Rectal smooth muscle tissue (tissue), 1 donor: ENCODE measurements at regions not wholly inside any gene's neighbourhood (a gene's known extent, or its start where the extent isn't known, plus 50 kb on each side); places are given as distances from the start of the nearest gene placed in this dataset.

Experiments used
- H3K27ac ChIP-seq: one replicate; pipeline ENCODE4 v1.7.0; 2013; ENCODE audit warnings: low read depth, low read length, inconsistent platforms
- H3K27me3 ChIP-seq: one replicate; pipeline ENCODE4 v1.7.0; 2013; ENCODE audit warnings: low read length; ENCODE audit not compliant: control insufficient read depth, insufficient read depth
- H3K36me3 ChIP-seq: one replicate; pipeline ENCODE4 v1.7.0; 2013; ENCODE audit warnings: low read length; ENCODE audit not compliant: control insufficient read depth, insufficient read depth
- H3K4me1 ChIP-seq: one replicate; pipeline ENCODE4 v1.7.0; 2013; ENCODE audit warnings: low read length; ENCODE audit not compliant: control insufficient read depth, insufficient read depth
- H3K4me3 ChIP-seq: one replicate; pipeline ENCODE4 v1.7.0; 2013; ENCODE audit warnings: low read length
- H3K9ac ChIP-seq: one replicate; pipeline ENCODE4 v1.7.0; 2013; ENCODE audit warnings: low read length

DNA sequence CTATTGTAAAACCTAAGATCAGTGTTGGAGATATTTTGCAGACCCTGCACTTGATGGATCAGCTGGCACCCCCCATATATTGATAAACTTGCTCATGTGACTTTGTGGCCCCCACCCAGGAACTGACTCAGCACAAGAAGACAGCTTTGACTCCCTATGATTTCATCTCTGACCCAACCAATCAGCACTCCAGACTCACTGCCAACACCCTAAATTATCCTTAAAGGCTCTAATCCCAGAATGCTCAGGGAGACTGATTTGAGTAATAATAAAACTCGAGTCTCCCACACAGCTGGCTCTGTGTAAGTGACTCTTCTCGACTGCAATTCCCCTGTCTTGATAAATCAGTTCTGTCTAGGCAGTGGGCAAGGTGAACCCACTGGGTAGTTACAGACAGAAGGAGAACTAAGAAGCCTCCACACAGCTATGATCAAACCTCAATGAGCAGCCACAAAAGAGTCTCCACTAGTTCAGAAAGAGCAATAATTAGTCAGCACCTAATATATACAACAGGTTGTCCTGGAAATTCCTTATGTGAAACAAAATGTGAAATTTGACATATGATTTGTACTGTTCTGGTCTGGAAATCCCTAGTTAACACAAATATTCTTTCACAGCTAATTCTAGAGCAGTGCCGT is 52.2 kb downstream of the ACTL7B start:
- H3K4me3 ChIP-seq: no peak overlapping the region
- H3K4me1 ChIP-seq: no peaks in the 10 kb centered on the region
- H3K27ac ChIP-seq: no peak overlapping the region
- H3K9ac ChIP-seq: no peak overlapping the region
- no peaks in the 10 kb centered on the region for H3K27me3 ChIP-seq
- no peaks in the 10 kb centered on the region for H3K36me3 ChIP-seq

DNA sequence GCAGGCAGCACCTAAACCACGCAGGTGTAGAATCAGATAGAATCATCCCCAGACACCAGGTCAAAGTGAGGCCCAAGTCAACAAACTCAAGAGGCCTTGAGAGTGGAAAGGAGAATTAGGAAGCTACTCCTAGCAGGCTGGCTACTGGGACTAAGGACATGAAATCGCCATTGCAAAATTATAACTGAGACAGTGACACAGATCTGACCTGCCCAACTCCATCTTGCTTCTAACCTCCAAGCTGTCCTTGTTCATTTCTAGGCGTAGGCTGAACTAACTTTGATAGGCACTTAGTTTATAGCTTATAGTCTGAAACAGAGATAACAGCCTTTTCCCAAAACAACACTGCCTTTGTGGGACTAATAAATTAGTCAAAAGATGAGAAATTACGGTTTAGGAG is 52.8 kb downstream of the ACTL7B start:
- Histone ChIP-seq H3K27me3 (no peaks in the 10 kb centered on the region), H3K4me1 (no peaks in the 10 kb centered on the region), H3K36me3 (no peaks in the 10 kb centered on the region), H3K4me3 (no peak overlapping the region), H3K9ac (no peak overlapping the region), H3K27ac (no peak overlapping the region)

DNA sequence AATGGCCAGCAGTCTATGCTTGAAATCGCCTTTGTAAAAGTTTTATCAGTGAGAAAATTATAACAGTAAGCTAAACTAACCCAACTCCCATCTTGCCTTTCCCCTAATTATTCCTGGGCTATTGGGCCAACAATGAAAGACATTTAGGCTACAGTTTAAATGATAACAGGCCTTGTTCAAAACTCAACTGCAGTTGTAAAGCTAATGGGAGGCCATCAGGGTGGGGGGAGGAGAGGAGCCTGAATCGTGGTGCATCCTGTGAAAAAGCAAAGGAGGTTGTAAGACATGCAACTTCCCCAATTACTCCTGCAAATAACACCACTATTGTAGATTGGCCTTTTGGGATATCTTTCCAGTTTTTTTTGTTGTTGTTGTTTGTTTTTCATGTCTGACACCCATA is 53.8 kb downstream of the ACTL7B start:
- no peaks in the 10 kb centered on the region for H3K4me1 ChIP-seq
- H3K9ac ChIP-seq: no peak overlapping the region
- no peaks in the 10 kb centered on the region for H3K36me3 ChIP-seq
- no peak overlapping the region for H3K27ac ChIP-seq
- no peak overlapping the region for H3K4me3 ChIP-seq
- H3K27me3 ChIP-seq: no peaks in the 10 kb centered on the region

DNA sequence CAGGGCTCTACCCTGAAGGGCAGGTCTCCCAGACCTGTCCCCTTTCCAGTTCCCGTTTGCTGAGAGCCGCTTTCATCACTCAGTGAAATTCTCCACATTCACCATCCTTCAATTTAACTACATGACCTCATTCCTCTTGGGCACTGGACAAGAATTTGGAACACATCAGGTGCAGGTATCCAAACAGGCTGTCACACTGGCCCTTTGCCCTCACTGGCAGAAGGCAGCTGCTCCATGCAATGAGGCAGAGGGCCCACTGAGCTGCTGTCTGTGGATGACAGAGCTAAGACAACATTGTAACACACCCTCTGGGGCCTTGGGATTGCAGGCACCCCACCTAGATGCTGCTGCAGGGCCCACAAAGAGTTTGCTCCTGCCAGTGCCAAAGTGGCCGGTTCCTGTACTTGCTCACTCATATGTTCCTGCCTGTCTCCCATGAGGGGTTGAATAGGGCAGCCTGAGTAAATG is 55.1 kb downstream of the ACTL7B start:
- H3K4me3 ChIP-seq: no peak overlapping the region
- H3K4me1 ChIP-seq: no peaks in the 10 kb centered on the region
- no peak overlapping the region for H3K9ac ChIP-seq
- H3K36me3 ChIP-seq: no peaks in the 10 kb centered on the region
- no peaks in the 10 kb centered on the region for H3K27me3 ChIP-seq
- no peak overlapping the region for H3K27ac ChIP-seq

DNA sequence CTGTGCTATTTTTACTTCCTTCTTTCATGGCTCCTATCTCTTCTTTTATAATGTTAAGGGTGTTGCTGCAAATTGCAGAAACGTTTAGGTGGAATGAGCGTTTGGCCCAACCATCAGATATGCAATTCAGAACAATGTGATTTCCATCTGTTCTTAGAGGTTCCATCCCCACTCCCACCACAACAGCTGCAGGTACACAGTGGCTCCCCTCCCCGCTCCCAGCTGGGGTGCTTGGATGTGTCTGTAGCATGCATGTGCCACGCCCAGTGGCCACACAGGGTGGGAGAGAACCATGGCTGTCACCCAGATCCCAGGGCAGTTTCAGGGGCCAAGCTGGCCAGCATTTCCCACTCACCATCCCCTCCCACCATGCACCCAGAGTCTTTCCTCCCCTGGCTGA is 62.2 kb downstream of the ACTL7B start:
- Histone ChIP-seq H3K27me3 (no peaks in the 10 kb centered on the region), H3K4me1 (no peaks in the 10 kb centered on the region), H3K27ac (no peak overlapping the region), H3K4me3 (no peak overlapping the region), H3K36me3 (no peaks in the 10 kb centered on the region), H3K9ac (no peak overlapping the region)

- no peak overlapping the region for H3K9ac ChIP-seq
- no peaks in the 10 kb centered on the region for H3K36me3 ChIP-seq
- H3K27ac ChIP-seq: no peak overlapping the region
Measured at GRCh38 chr9:108789742-108790141, 66.0 kb downstream of the ACTL7B start.

GRCh38 chr9:108787690-108788048 is 68.1 kb downstream of the ACTL7B start:
- Histone ChIP-seq H3K27ac (no peak overlapping the region), H3K27me3 (no peaks in the 10 kb centered on the region), H3K9ac (no peak overlapping the region)

More at GRCh38 chr9:108789742-108790141, 66.0 kb downstream of the ACTL7B start:
- Histone ChIP-seq H3K4me3 (no peak overlapping the region), H3K27me3 (no peaks in the 10 kb centered on the region), H3K4me1 (no peaks in the 10 kb centered on the region)

DNA sequence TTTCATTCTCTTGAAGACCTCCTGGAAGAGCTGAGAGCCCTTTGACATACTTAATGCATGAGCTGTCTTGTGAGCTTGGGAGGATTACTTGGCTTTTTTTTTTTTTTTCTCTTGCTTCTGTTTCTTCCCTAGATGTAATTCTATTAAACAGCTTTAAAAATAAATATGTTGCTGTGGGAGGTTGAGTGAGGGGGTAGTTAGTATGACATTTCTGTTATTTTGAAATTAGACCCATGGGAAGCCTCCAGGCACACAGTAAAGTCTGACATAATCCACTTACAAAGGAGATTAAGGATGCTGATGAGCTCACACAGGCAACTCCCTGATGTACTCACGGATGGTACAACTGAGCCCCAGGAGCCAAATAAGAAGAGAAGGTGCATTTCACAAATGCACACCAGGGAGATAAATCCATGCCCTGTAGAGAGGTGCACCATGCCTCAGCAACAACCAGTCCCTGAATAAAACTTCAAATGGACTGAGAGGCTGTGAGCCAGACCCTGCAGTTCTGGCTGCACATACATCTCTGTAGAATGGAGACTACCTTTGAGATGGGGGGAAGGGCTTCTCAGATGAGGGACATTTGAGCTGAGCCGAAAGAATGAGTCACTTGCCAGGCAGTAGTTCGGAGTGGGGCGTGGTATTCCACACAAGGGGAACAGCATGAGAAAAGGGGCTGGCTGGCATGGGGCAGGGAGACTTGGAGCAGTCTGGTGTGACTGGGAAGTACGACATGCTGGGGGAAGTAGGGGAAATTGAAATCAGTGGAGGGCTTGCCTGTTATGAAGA is 68.7 kb downstream of the ACTL7B start:
- H3K4me3 ChIP-seq: no peak overlapping the region
- H3K27me3 ChIP-seq: no peaks in the 10 kb centered on the region
- H3K9ac ChIP-seq: no peak overlapping the region
- H3K27ac ChIP-seq: no peak overlapping the region
- no peaks in the 10 kb centered on the region for H3K4me1 ChIP-seq
- no peaks in the 10 kb centered on the region for H3K36me3 ChIP-seq

More at GRCh38 chr9:108787690-108788048, 68.1 kb downstream of the ACTL7B start:
- no peaks in the 10 kb centered on the region for H3K4me1 ChIP-seq
- no peak overlapping the region for H3K4me3 ChIP-seq
- no peaks in the 10 kb centered on the region for H3K36me3 ChIP-seq

GRCh38 chr9:108786322-108786721 is 69.5 kb downstream of the ACTL7B start:
- H3K36me3 ChIP-seq: no peaks in the 10 kb centered on the region
- no peak overlapping the region for H3K4me3 ChIP-seq
- no peak overlapping the region for H3K9ac ChIP-seq
- no peaks in the 10 kb centered on the region for H3K27me3 ChIP-seq
- no peak overlapping the region for H3K27ac ChIP-seq
- no peaks in the 10 kb centered on the region for H3K4me1 ChIP-seq

- no peak overlapping the region for H3K27ac ChIP-seq
Measured at GRCh38 chr9:108784998-108785397, 70.8 kb downstream of the ACTL7B start.

DNA sequence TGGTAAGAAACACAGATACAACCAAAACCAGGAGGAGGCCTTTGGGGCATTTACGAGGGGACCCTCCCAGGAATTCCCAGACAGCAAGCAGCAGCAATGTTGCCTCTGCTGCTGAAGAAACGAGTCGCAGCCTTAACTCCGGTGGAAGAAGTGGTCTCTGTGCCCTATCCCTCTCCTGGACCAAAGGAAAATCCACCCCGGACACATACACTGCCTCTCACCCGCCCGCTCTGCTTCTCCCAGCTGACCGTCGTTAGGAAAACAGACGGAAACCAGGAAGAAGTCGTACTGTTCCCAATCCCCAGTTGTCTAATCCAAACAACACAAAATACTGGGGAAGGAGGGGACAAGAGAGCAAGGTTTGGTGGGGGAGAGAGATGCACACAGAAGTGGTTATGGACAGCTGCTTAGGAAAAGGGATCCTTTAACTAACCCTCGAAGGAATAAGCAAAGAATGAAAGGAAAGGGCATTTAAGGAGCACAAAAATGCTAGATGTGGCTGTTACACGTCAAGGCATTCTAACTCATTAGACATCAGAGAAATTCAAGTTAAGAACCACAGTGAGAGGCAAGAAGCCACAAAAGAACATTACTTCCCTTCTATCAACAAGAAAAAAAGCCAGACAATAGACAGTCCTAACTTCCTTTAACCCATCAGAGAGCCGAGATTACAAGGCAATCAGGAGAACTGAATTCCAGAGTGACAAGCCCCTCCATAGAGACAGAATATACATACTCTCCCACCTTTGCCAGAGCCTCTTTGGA is 71.9 kb downstream of the ACTL7B start:
- H3K27me3 ChIP-seq: no peaks in the 10 kb centered on the region
- no peak overlapping the region for H3K27ac ChIP-seq
- no peaks in the 10 kb centered on the region for H3K4me1 ChIP-seq
- H3K4me3 ChIP-seq: no peak overlapping the region
- no peak overlapping the region for H3K9ac ChIP-seq
- no peaks in the 10 kb centered on the region for H3K36me3 ChIP-seq

More at GRCh38 chr9:108784998-108785397, 70.8 kb downstream of the ACTL7B start:
- no peak overlapping the region for H3K9ac ChIP-seq
- no peaks in the 10 kb centered on the region for H3K27me3 ChIP-seq
- H3K4me3 ChIP-seq: no peak overlapping the region
- no peaks in the 10 kb centered on the region for H3K4me1 ChIP-seq
- H3K36me3 ChIP-seq: no peaks in the 10 kb centered on the region

- Histone ChIP-seq H3K9ac (no peak overlapping the region), H3K4me1 (no peaks in the 10 kb centered on the region), H3K36me3 (no peaks in the 10 kb centered on the region), H3K27me3 (no peaks in the 10 kb centered on the region), H3K4me3 (no peak overlapping the region), H3K27ac (no peak overlapping the region)
Measured at GRCh38 chr9:108783326-108783725, 72.5 kb downstream of the ACTL7B start.
